Fibroblast of lung (primary cell): ENCODE measurements at regions not wholly inside any gene's neighbourhood (a gene's known extent, or its start where the extent isn't known, plus 50 kb on each side); places are given as distances from the start of the nearest gene placed in this dataset.

Experiments used
- DNase-seq, 2 donors: peaks; one replicate each; pipeline versions ENCODE4 v3.0.0 to v3.0.0-alpha.2; 2010; ENCODE audit warnings: low read depth in 2 of 2
- H2AFZ ChIP-seq: 2 replicates; pipeline ENCODE4 v1.5.1; 2012; ENCODE audit warnings: low read length, control low read depth, inconsistent platforms
- H3K27ac ChIP-seq: 2 replicates; pipeline ENCODE4 v1.5.1; 2011; ENCODE audit warnings: low read length, control low read depth; ENCODE audit not compliant: insufficient read depth
- H3K27me3 ChIP-seq: 2 replicates; pipeline ENCODE4 v1.5.1; 2011; ENCODE audit warnings: mild to moderate bottlenecking, low read length; ENCODE audit not compliant: control insufficient read depth, insufficient read depth
- H3K36me3 ChIP-seq: 2 replicates; pipeline ENCODE4 v1.5.1; 2011; ENCODE audit warnings: low read length; ENCODE audit not compliant: control insufficient read depth, insufficient read depth
- H3K4me1 ChIP-seq: 2 replicates; pipeline ENCODE4 v1.5.1; 2011; ENCODE audit warnings: low read length; ENCODE audit not compliant: control insufficient read depth, insufficient read depth; ENCODE audit errors: extremely low read depth
- H3K4me2 ChIP-seq: 2 replicates; pipeline ENCODE4 v1.5.1; 2011; ENCODE audit warnings: low read length, control low read depth; ENCODE audit not compliant: insufficient read depth; ENCODE audit errors: extremely low read depth
- H3K4me3 ChIP-seq, 4 experiments: fragments of 200-600 bp in 1 of 4; sonication (generic) in 1 of 4; replicated peaks in 1 of 4; 2 replicates each; pipeline ENCODE4 v1.5.1; 2011 to 2016; ENCODE audit warnings: low read length in 4 of 4, low read depth in 3 of 4, mild to moderate bottlenecking in 3 of 4, control low read depth in 2 of 4, inconsistent platforms in 1 of 4, mixed read lengths in 1 of 4; ENCODE audit not compliant: insufficient read depth in 1 of 4; ENCODE audit errors: control extremely low read depth in 1 of 4
- H3K79me2 ChIP-seq: 2 replicates; pipeline ENCODE4 v1.5.1; 2012; ENCODE audit warnings: mild to moderate bottlenecking, low read length, inconsistent platforms; ENCODE audit not compliant: control insufficient read depth, insufficient read depth
- H3K9ac ChIP-seq: 2 replicates; pipeline ENCODE4 v1.5.1; 2011; ENCODE audit warnings: mild to moderate bottlenecking, low read length, control low read depth; ENCODE audit not compliant: insufficient read depth
- H3K9me3 ChIP-seq: 2 replicates; pipeline ENCODE4 v1.5.1; 2012; ENCODE audit warnings: low read depth, low read length; ENCODE audit not compliant: control insufficient read depth, insufficient read depth
- H4K20me1 ChIP-seq: 2 replicates; pipeline ENCODE4 v1.5.1; 2011; ENCODE audit warnings: low read length; ENCODE audit not compliant: control insufficient read depth, insufficient read depth; ENCODE audit errors: extremely low read depth
- CTCF ChIP-seq, 2 donors: IDR thresholded peaks in 1 of 2; conservative IDR thresholded peaks in 1 of 2; 1 replicate in 1 of 2; 2 replicates in 1 of 2; pipeline ENCODE4 v1.5.1; 2011 to 2012; ENCODE audit warnings: low read length in 2 of 2, control low read depth in 1 of 2, inconsistent platforms in 1 of 2, low read depth in 1 of 2, mild to moderate bottlenecking in 1 of 2
- EZH2 ChIP-seq: IDR thresholded peaks from 2 replicates; pipeline ENCODE4 v1.5.1; 2012; ENCODE audit warnings: low read length, control low read depth, mild to moderate bottlenecking; ENCODE audit errors: missing control alignments

- Histone ChIP-seq H3K27ac (no peak overlapping the region), H3K4me2 (no peak overlapping the region), H3K4me3 (no peak overlapping the region), H4K20me1 (no peaks in the 10 kb centered on the region), H3K36me3 (no peaks in the 10 kb centered on the region), H3K27me3 (no peaks in the 10 kb centered on the region), H2AFZ (no peak overlapping the region), H3K9me3 (no peaks in the 10 kb centered on the region), H3K79me2 (no peaks in the 10 kb centered on the region), H3K9ac (no peak overlapping the region), H3K4me1 (no peaks in the 10 kb centered on the region)
- no peak for DNase-seq
- TF ChIP-seq CTCF (conservative IDR thresholded peaks at IDR 0.05 in 1 of 2, IDR thresholded peaks at IDR 0.05 in 1 of 2; ENCODE audit: low read depth in 1 of 2, low read length in 2 of 2) (no peak), EZH2 (no peak)
These were observed 112.5 kb downstream of the WDR11 start for GRCh38 chr10:120963594-120964220.

- Histone ChIP-seq H3K27ac (no peak overlapping the region), H3K4me2 (no peak overlapping the region), H3K36me3 (no peaks in the 10 kb centered on the region), H3K79me2 (no peaks in the 10 kb centered on the region), H3K4me3 (no peak overlapping the region), H3K9ac (no peak overlapping the region), H4K20me1 (no peaks in the 10 kb centered on the region), H3K27me3 (no peaks in the 10 kb centered on the region), H3K4me1 (no peaks in the 10 kb centered on the region), H3K9me3 (no peaks in the 10 kb centered on the region), H2AFZ (no peak overlapping the region)
- TF ChIP-seq EZH2 (no peak), CTCF (conservative IDR thresholded peaks at IDR 0.05 in 1 of 2, IDR thresholded peaks at IDR 0.05 in 1 of 2; ENCODE audit: low read depth in 1 of 2, low read length in 2 of 2) (no peak)
- DNase-seq: no peak
These were observed 115.5 kb downstream of the WDR11 start for GRCh38 chr10:120966657-120967045.

GRCh38 chr10:120969219-120969645 lies 118.1 kb downstream of the WDR11 start:
- Histone ChIP-seq H3K27ac (no peak overlapping the region), H3K4me3 (no peak overlapping the region), H3K9me3 (no peaks in the 10 kb centered on the region), H3K79me2 (no peaks in the 10 kb centered on the region), H3K4me2 (no peak overlapping the region), H3K27me3 (no peaks in the 10 kb centered on the region), H3K4me1 (no peaks in the 10 kb centered on the region), H4K20me1 (no peaks in the 10 kb centered on the region), H3K9ac (no peak overlapping the region), H2AFZ (no peak overlapping the region), H3K36me3 (no peaks in the 10 kb centered on the region)
- TF ChIP-seq CTCF (conservative IDR thresholded peaks at IDR 0.05 in 1 of 2, IDR thresholded peaks at IDR 0.05 in 1 of 2; ENCODE audit: low read depth in 1 of 2, low read length in 2 of 2) (no peak), EZH2 (no peak)
- DNase-seq: peak in 1 of 2 donors; percentile 20
